Gastroesophageal sphincter (tissue), 3 donors: ENCODE measurements at regions not wholly inside any gene's neighbourhood (a gene's known extent, or its start where the extent isn't known, plus 50 kb on each side); places are given as distances from the start of the nearest gene placed in this dataset.

Source experiments
- CTCF ChIP-seq, 4 experiments: fragments of 200-600 bp in 2 of 4; fragments of 450-650 bp in 2 of 4; sonication (generic) in 1 of 4; IDR thresholded peaks; one replicate each; pipeline ENCODE4 v1.5.1; 2017 to 2019; ENCODE audit warnings: antibody characterized with exemption in 4 of 4, mild to moderate bottlenecking in 2 of 4, moderate library complexity in 2 of 4
- EP300 ChIP-seq: sonication (generic); formaldehyde crosslinking; IDR thresholded peaks from one replicate; pipeline ENCODE4 v1.6.1; 2017; ENCODE audit warnings: antibody characterized with exemption, mild to moderate bottlenecking
- POLR2A ChIP-seq, 2 donors: fragments of 450-650 bp; IDR thresholded peaks; one replicate each; pipeline ENCODE4 v1.6.1; 2017; ENCODE audit warnings: antibody characterized with exemption in 2 of 2, mild to moderate bottlenecking in 2 of 2, moderate library complexity in 1 of 2
- POLR2AphosphoS5 ChIP-seq: sonication (generic); formaldehyde crosslinking; IDR thresholded peaks from one replicate; pipeline ENCODE4 v1.6.1; 2017; ENCODE audit warnings: antibody characterized with exemption

GRCh38 chr16:73400951-73401350, 353.0 kb upstream of the ZFHX3 start:
- TF ChIP-seq POLR2A (IDR thresholded peaks at IDR 0.05) (no peak), CTCF (IDR thresholded peaks at IDR 0.05) (no peak), POLR2AphosphoS5 (no peak), EP300 (no peak)
